Keratinocyte (primary cell): ENCODE measurements at regions not wholly inside any gene's neighbourhood (a gene's known extent, or its start where the extent isn't known, plus 50 kb on each side); places are given as distances from the start of the nearest gene placed in this dataset.

Source experiments
- DNase-seq: peaks from one replicate; pipeline ENCODE4 v3.0.0-alpha.2; 2011; ENCODE audit warnings: low read depth, missing footprints, low spot score
- FAIRE-seq: peaks from 2 replicates; lab custom pipeline; 2011; peaks lifted over from hg19 to GRCh38; lab: Jason Lieb, UNC
- H2AFZ ChIP-seq: 2 replicates; pipeline ENCODE4 v1.6.0; 2012; ENCODE audit warnings: low read length, control low read depth, inconsistent platforms; ENCODE audit not compliant: control insufficient read depth
- H3K27ac ChIP-seq: 2 replicates; pipeline ENCODE4 v1.5.1; 2011; ENCODE audit warnings: low read length; ENCODE audit not compliant: control insufficient read depth, insufficient read depth
- H3K27me3 ChIP-seq: 3 replicates; pipeline ENCODE4 v1.6.0; 2011; ENCODE audit warnings: low read length; ENCODE audit not compliant: control insufficient read depth, insufficient read depth; ENCODE audit errors: extremely low read depth
- H3K36me3 ChIP-seq, 2 experiments: 2 replicates in 1 of 2; 3 replicates in 1 of 2; pipeline ENCODE4 v1.5.1; 2011; ENCODE audit warnings: low read length in 2 of 2, mild to moderate bottlenecking in 1 of 2; ENCODE audit not compliant: control insufficient read depth in 2 of 2, insufficient read depth in 2 of 2; ENCODE audit errors: extremely low read depth in 1 of 2
- H3K4me1 ChIP-seq: 3 replicates; pipeline ENCODE4 v1.5.1; 2011; ENCODE audit warnings: low read length; ENCODE audit not compliant: control insufficient read depth, insufficient read depth; ENCODE audit errors: extremely low read depth
- H3K4me2 ChIP-seq: 3 replicates; pipeline ENCODE4 v1.6.0; 2011; ENCODE audit warnings: low read depth, low read length; ENCODE audit not compliant: control insufficient read depth, insufficient read depth; ENCODE audit errors: extremely low read depth
- H3K4me3 ChIP-seq, 3 experiments: fragments of 200-600 bp in 1 of 3; sonication (generic) in 1 of 3; 2 replicates in 2 of 3; 3 replicates in 1 of 3; pipeline ENCODE4 v1.5.1; 2011 to 2016; ENCODE audit warnings: low read length in 3 of 3, mild to moderate bottlenecking in 3 of 3, control low read depth in 2 of 3, inconsistent platforms in 1 of 3, low read depth in 1 of 3, mixed read lengths in 1 of 3, mixed run types in 1 of 3, moderate library complexity in 1 of 3; ENCODE audit not compliant: control insufficient read depth in 2 of 3, insufficient read depth in 2 of 3; ENCODE audit errors: extremely low read depth in 1 of 3
- H3K79me2 ChIP-seq: 2 replicates; pipeline ENCODE4 v1.6.0; 2012; ENCODE audit warnings: low read length; ENCODE audit not compliant: control insufficient read depth, insufficient read depth
- H3K9ac ChIP-seq: 3 replicates; pipeline ENCODE4 v1.6.0; 2011; ENCODE audit warnings: low read length; ENCODE audit not compliant: control insufficient read depth, insufficient read depth; ENCODE audit errors: extremely low read depth
- H3K9me1 ChIP-seq: 3 replicates; pipeline ENCODE4 v1.6.0; 2011; ENCODE audit warnings: low read length; ENCODE audit not compliant: control insufficient read depth, insufficient read depth; ENCODE audit errors: extremely low read depth
- H3K9me3 ChIP-seq: 2 replicates; pipeline ENCODE4 v1.5.1; 2012; ENCODE audit warnings: low read depth, low read length; ENCODE audit not compliant: control insufficient read depth
- H4K20me1 ChIP-seq: 3 replicates; pipeline ENCODE4 v1.6.0; 2011; ENCODE audit warnings: low read length; ENCODE audit not compliant: control insufficient read depth, insufficient read depth; ENCODE audit errors: extremely low read depth
- EZH2 ChIP-seq: IDR thresholded peaks from one replicate; pipeline ENCODE4 v1.6.1; 2012; ENCODE audit warnings: inconsistent platforms, mild to moderate bottlenecking, low read length, moderate library complexity
- dilution Hi-C: fragments of 300-500 bp; cut with MboI; formaldehyde crosslinking; loops from one replicate; pipeline ENCODE4 v1.7.0; 2020; ENCODE audit warnings: low sequenced_read_pairs; ENCODE audit not compliant: extremely low pct_ligation_motif_present
- TF ChIP-seq, protein P1 (sequence below), 3 experiments: IDR thresholded peaks in 1 of 3; conservative IDR thresholded peaks in 1 of 3; optimal IDR thresholded peaks in 1 of 3; 2 replicates in 2 of 3; 3 replicates in 1 of 3; pipeline versions ENCODE3 to v1.5.1; 2011; ENCODE audit warnings: low read length in 3 of 3, mild to moderate bottlenecking in 3 of 3, moderate library complexity in 2 of 3, control low read depth in 1 of 3, inconsistent platforms in 1 of 3; ENCODE audit not compliant: insufficient read depth in 2 of 3; ENCODE audit errors: extremely low read depth in 1 of 3

DNA sequence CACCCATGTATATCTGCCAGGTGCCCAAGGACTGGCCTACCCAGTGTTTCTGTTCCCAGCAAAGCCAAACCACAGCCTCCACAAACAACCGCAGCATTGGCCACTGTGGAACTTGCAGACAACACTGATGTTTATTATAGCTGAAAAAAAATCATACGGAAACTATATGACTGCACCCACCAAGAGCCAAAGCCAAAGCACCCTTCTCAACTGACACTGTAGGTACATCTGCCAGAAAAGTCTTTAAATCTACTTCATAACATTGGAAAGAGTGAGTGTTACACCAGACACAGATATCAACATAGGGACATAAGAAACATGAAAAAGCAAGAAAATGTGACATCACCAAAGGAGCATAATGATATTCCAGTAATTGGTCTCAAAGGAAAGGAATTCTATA, 428.0 kb downstream of the PSAT1 start:
- H3K79me2 ChIP-seq = no peaks in the 10 kb centered on the region
- H3K4me2 ChIP-seq = no peak overlapping the region
- dilution Hi-C loops = no loop called here
- H3K4me3 ChIP-seq = no peak overlapping the region
- H3K9ac ChIP-seq = no peak overlapping the region
- no peaks in the 10 kb centered on the region for H3K36me3 ChIP-seq
- no peak overlapping the region for H3K27ac ChIP-seq
- DNase-seq = no peak
- H3K4me1 ChIP-seq = no peaks in the 10 kb centered on the region
- H3K9me1 ChIP-seq = no peaks in the 10 kb centered on the region
- no peaks in the 10 kb centered on the region for H3K9me3 ChIP-seq
- H3K27me3 ChIP-seq = no peaks in the 10 kb centered on the region
- no peak for FAIRE-seq
- TF ChIP-seq EZH2 = no peak
- TF ChIP-seq, protein P1, sequence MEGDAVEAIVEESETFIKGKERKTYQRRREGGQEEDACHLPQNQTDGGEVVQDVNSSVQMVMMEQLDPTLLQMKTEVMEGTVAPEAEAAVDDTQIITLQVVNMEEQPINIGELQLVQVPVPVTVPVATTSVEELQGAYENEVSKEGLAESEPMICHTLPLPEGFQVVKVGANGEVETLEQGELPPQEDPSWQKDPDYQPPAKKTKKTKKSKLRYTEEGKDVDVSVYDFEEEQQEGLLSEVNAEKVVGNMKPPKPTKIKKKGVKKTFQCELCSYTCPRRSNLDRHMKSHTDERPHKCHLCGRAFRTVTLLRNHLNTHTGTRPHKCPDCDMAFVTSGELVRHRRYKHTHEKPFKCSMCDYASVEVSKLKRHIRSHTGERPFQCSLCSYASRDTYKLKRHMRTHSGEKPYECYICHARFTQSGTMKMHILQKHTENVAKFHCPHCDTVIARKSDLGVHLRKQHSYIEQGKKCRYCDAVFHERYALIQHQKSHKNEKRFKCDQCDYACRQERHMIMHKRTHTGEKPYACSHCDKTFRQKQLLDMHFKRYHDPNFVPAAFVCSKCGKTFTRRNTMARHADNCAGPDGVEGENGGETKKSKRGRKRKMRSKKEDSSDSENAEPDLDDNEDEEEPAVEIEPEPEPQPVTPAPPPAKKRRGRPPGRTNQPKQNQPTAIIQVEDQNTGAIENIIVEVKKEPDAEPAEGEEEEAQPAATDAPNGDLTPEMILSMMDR (optimal IDR thresholded peaks at IDR 0.05 in 1 of 3, IDR thresholded peaks at IDR 0.05 in 1 of 3, conservative IDR thresholded peaks at IDR 0.05 in 1 of 3; ENCODE audit: extremely low read depth in 1 of 3, insufficient read depth in 2 of 3, low read length in 3 of 3) = no peak
- no peak overlapping the region for H2AFZ ChIP-seq
- H4K20me1 ChIP-seq = no peaks in the 10 kb centered on the region

DNA sequence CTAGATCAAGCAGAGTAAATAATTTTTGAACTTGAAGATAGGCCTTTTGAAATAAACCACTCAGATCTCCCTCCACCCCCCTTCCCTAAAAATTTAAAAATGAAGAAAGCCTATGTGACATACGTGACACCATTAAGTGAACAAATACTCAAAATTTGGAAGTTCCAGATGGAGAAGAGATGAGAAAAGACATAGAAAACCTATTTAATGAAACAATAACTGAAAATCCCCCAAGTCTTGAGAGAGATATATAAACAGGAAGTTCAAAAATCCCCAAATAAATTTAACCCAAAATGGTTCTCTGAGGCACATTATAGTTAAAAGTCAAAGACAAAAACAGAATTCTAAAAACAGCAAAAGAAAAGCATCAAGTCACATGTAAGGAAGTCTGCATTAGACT, 428.6 kb downstream of the PSAT1 start:
- Histone ChIP-seq H3K27ac (no peak overlapping the region), H3K79me2 (no peaks in the 10 kb centered on the region), H2AFZ (no peak overlapping the region), H3K36me3 (no peaks in the 10 kb centered on the region), H3K27me3 (no peaks in the 10 kb centered on the region), H3K4me3 (no peak overlapping the region), H3K9me3 (no peaks in the 10 kb centered on the region), H4K20me1 (no peaks in the 10 kb centered on the region), H3K9me1 (no peaks in the 10 kb centered on the region), H3K4me1 (no peaks in the 10 kb centered on the region), H3K9ac (no peak overlapping the region), H3K4me2 (no peak overlapping the region)
- DNase-seq (no peak), FAIRE-seq (no peak)
- dilution Hi-C loops = no loop called here
- TF ChIP-seq EZH2 = no peak
- TF ChIP-seq, protein P1 (optimal IDR thresholded peaks at IDR 0.05 in 1 of 3, IDR thresholded peaks at IDR 0.05 in 1 of 3, conservative IDR thresholded peaks at IDR 0.05 in 1 of 3; ENCODE audit: extremely low read depth in 1 of 3, insufficient read depth in 2 of 3, low read length in 3 of 3) = no peak
